Kidney epithelial cell (primary cell): ENCODE measurements at regions not wholly inside any gene's neighbourhood (a gene's known extent, or its start where the extent isn't known, plus 50 kb on each side); places are given as distances from the start of the nearest gene placed in this dataset.
A peak's percentile ranks its signal among the peaks of the same experiment; 100 is the strongest.

ENCODE experiments used
- DNase-seq: peaks from one replicate; pipeline ENCODE4 v3.0.0-alpha.2; 2010; ENCODE audit warnings: low read depth
- H3K27me3 ChIP-seq: 2 replicates; pipeline ENCODE4 v1.6.0; 2011; ENCODE audit warnings: low read length; ENCODE audit not compliant: control insufficient read depth, insufficient read depth
- H3K36me3 ChIP-seq: 2 replicates; pipeline ENCODE4 v1.5.1; 2011; ENCODE audit warnings: low read length; ENCODE audit not compliant: control insufficient read depth, insufficient read depth
- H3K4me3 ChIP-seq: 2 replicates; pipeline ENCODE4 v1.5.1; 2011; ENCODE audit warnings: low read depth, mild to moderate bottlenecking, control low read depth, low read length
- TF ChIP-seq, protein P1 (sequence below): IDR thresholded peaks from 2 replicates; pipeline ENCODE4 v1.5.1; 2011; ENCODE audit warnings: mild to moderate bottlenecking, moderate library complexity, low read length, control low read depth, inconsistent platforms; ENCODE audit not compliant: insufficient read depth, poor library complexity, severe bottlenecking

GRCh38 chr22:22767876-22768602 is 119.6 kb upstream of the IGLL5 start:
- peaks cover 3% of the 10 kb centered on the region for H3K27me3 ChIP-seq
- H3K36me3 ChIP-seq, result no peaks in the 10 kb centered on the region
- TF ChIP-seq, protein P1, sequence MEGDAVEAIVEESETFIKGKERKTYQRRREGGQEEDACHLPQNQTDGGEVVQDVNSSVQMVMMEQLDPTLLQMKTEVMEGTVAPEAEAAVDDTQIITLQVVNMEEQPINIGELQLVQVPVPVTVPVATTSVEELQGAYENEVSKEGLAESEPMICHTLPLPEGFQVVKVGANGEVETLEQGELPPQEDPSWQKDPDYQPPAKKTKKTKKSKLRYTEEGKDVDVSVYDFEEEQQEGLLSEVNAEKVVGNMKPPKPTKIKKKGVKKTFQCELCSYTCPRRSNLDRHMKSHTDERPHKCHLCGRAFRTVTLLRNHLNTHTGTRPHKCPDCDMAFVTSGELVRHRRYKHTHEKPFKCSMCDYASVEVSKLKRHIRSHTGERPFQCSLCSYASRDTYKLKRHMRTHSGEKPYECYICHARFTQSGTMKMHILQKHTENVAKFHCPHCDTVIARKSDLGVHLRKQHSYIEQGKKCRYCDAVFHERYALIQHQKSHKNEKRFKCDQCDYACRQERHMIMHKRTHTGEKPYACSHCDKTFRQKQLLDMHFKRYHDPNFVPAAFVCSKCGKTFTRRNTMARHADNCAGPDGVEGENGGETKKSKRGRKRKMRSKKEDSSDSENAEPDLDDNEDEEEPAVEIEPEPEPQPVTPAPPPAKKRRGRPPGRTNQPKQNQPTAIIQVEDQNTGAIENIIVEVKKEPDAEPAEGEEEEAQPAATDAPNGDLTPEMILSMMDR, result no peak
- H3K4me3 ChIP-seq, result no peak overlapping the region
- no peak for DNase-seq

- peaks cover 3% of the 10 kb centered on the region for H3K27me3 ChIP-seq
- H3K36me3 ChIP-seq, result no peaks in the 10 kb centered on the region
- TF ChIP-seq, protein P1, result no peak
- no peak for DNase-seq
- no peak overlapping the region for H3K4me3 ChIP-seq
Measured at GRCh38 chr22:22768885-22769284, 118.7 kb upstream of the IGLL5 start.

DNA sequence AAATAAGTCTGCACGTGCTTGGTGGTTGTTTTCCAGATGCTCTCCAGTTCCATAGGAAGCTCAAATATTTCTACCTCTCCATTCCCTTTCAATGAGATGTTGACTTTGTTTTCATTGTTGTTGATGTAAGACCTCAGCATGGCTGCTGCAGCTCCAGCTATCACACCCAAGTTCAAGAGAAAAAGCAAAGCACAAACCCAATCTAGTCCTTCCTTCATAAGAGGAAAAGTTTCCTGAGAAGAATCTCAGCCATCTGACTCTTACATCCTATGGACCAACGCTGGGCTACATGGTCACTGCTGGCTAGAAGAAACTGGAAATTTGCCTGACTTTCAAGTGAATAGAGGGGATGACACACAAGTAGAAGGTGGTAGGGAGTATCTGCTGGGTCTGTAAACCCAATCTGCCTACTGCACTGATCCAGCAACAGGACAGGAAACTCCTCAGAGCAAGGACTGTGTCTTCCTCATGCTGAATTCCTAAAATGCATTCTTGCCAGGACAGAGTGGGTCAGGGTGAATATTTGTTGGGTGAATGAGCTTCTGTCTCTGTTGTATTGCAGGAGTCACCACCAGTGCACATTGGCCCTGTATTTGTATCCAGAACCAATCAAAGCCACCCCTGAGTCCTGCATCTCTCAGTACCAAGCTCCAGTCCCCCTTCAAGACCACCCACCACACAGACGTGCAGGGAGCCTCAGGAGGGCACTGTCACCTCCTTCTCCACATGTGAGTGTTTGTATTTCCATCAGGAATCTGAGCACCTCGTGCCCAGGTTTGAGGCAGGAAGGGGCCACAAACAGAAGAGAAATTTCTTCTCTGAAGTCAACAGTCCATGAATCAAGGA is 118.0 kb upstream of the IGLL5 start:
- Histone ChIP-seq H3K4me3 (no peak overlapping the region), H3K36me3 (no peaks in the 10 kb centered on the region), H3K27me3 (peaks cover 3% of the 10 kb centered on the region)
- no peak for DNase-seq
- TF ChIP-seq, protein P1, result no peak

DNA sequence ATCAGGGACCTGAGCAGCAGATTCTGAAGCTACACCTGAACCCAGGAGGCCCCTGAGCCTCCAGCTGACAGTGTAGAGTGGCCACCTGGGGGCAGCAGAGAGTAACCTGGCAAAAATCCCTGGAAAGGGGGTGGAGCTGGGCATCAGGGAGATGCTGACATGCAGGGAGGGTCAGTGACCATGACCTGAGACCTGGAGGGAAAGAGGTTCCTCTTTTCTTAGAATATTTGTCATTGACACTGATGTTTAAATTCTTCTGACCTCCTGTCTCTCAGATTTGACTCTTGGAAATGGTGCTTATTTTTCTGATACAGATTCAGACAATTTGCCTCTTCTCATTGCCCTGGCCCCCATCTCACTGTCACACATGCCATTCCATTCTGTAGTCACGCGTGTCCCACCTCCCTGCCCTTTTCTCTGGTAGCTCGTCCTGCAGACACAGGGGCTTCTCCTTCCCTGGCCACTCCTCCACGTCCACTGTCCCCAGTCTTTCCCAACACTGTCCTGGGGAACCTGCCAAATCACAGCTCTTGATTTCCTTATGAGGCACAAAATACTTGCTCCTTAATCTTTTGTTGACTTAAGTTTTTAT is 117.2 kb upstream of the IGLL5 start:
- Histone ChIP-seq H3K36me3 (no peaks in the 10 kb centered on the region), H3K4me3 (no peak overlapping the region), H3K27me3 (peaks cover 3% of the 10 kb centered on the region)
- DNase-seq, result no peak
- TF ChIP-seq, protein P1, result peak; percentile 90

DNA sequence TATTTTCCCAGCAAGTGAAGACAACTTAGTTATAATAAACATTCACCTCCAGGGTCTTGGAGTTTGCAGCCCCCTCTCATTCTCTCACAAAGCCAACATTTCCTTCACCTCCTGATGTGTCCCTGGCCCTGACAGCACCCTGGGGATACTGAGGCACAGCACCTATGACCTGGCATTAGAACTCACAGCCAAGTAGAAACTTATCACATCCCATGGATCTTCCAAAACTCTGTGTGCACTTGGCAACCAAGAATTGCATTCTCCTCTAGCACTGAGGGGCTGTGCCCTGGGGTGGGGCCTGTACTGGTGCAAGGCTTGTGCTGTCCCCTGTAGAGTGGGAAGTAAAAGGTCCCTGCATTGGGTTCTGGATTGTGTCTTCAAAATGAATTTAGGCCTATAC is 116.7 kb upstream of the IGLL5 start:
- TF ChIP-seq, protein P1, result no peak
- Histone ChIP-seq H3K36me3 (no peaks in the 10 kb centered on the region), H3K4me3 (no peak overlapping the region), H3K27me3 (peaks cover 3% of the 10 kb centered on the region)
- no peak for DNase-seq
